ENCODE measurements at regions not wholly inside any gene's neighbourhood (a gene's known extent, or its start where the extent isn't known, plus 50 kb on each side); places are given as distances from the start of the nearest gene placed in this dataset.

DNA sequence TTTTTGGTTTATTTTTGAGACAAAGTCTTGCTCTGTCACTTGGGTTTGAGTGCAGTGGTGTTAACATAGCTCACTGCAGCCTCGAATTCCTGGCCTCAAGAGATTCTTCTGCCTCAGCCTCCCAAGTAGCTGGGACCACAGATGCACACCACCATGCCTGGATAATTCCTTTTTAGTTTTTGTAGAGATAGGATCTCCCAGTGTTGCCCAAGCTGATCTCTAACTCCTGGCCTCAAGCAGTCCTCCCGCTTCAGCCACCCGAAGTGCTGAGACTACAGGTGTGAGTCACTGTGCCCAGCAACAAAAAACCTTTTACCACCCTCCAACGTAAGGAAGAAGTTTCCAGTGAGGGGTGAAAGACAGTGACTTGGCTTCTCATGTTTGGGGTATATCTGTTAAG, 81.1 kb upstream of the TSHZ3 start:
- Histone ChIP-seq H3K4me1 (ENCODE audit: control insufficient read depth in 1 of 2, insufficient read depth in 2 of 2, low read depth in 1 of 2, low read length in 1 of 2) (peaks cover 0 to 2% of the 10 kb centered on the region in 2 experiments; a peak in 1 of 4 replicates), H3K27me3 (ENCODE audit: insufficient read depth) (no peaks in the 10 kb centered on the region), H4K20me1 (ENCODE audit: insufficient read depth) (no peaks in the 10 kb centered on the region), H3K36me3 (replicated peaks in 1 of 2; ENCODE audit: control insufficient read depth in 1 of 2, insufficient read depth in 2 of 2, low read length in 1 of 2) (no peaks in the 10 kb centered on the region), H3K4me2 (no peak overlapping the region), H3K9ac (no peak overlapping the region), H3K9me2 (no peaks in the 10 kb centered on the region), H3K27ac (ENCODE audit: low read depth in 2 of 2, low read length in 1 of 2) (no peak overlapping the region), H2AFZ (ENCODE audit: low read depth) (no peak overlapping the region), H3K79me2 (ENCODE audit: insufficient read depth) (no peaks in the 10 kb centered on the region), H3K9me3 (no peaks in the 10 kb centered on the region), H3F3A (replicated peaks; ENCODE audit: insufficient read depth) (no peaks in the 10 kb centered on the region), H3K4me3 (ENCODE audit: low read depth in 2 of 2, low read length in 1 of 2) (no peak overlapping the region)
- WGBS (ENCODE audit: low lambda C conversion rate), result 11% methylated on average over 4 of the region's 4 CpGs
- no peak for DNase-seq
- TF ChIP-seq RCOR1 (IDR thresholded peaks at IDR 0.05; ENCODE audit: low read length) (no peak), FOXJ3 (CRISPR knock-in tag; IDR thresholded peaks at IDR 0.05) (no peak), EZH2phosphoT487 (IDR thresholded peaks at IDR 0.05; ENCODE audit: borderline replicate concordance, low read depth) (no peak), JUND (IDR thresholded peaks at IDR 0.05) (no peak), RFX5 (IDR thresholded peaks at IDR 0.05; ENCODE audit: low read length) (no peak), RAD21 (IDR thresholded peaks at IDR 0.05; ENCODE audit: low read length) (no peak), FOXM1 (IDR thresholded peaks at IDR 0.05; ENCODE audit: low read depth) (no peak), NFIC (IDR thresholded peaks at IDR 0.05; ENCODE audit: borderline replicate concordance) (no peak), YY1 (IDR thresholded peaks at IDR 0.05; ENCODE audit: low read depth) (no peak), POLR2AphosphoS5 (IDR thresholded peaks at IDR 0.05; ENCODE audit: low read depth, low read length) (no peak), GATA2 (CRISPR knock-in tag; IDR thresholded peaks at IDR 0.05) (no peak), RXRA (IDR thresholded peaks at IDR 0.05; ENCODE audit: borderline replicate concordance, low read depth) (no peak)
- TF ChIP-seq, protein P1, sequence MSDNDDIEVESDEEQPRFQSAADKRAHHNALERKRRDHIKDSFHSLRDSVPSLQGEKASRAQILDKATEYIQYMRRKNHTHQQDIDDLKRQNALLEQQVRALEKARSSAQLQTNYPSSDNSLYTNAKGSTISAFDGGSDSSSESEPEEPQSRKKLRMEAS (IDR thresholded peaks at IDR 0.05; ENCODE audit: low read depth), result no peak
- TF ChIP-seq, protein P2, sequence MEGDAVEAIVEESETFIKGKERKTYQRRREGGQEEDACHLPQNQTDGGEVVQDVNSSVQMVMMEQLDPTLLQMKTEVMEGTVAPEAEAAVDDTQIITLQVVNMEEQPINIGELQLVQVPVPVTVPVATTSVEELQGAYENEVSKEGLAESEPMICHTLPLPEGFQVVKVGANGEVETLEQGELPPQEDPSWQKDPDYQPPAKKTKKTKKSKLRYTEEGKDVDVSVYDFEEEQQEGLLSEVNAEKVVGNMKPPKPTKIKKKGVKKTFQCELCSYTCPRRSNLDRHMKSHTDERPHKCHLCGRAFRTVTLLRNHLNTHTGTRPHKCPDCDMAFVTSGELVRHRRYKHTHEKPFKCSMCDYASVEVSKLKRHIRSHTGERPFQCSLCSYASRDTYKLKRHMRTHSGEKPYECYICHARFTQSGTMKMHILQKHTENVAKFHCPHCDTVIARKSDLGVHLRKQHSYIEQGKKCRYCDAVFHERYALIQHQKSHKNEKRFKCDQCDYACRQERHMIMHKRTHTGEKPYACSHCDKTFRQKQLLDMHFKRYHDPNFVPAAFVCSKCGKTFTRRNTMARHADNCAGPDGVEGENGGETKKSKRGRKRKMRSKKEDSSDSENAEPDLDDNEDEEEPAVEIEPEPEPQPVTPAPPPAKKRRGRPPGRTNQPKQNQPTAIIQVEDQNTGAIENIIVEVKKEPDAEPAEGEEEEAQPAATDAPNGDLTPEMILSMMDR (IDR thresholded peaks at IDR 0.05), result no peak
- TF ChIP-seq, protein P3, sequence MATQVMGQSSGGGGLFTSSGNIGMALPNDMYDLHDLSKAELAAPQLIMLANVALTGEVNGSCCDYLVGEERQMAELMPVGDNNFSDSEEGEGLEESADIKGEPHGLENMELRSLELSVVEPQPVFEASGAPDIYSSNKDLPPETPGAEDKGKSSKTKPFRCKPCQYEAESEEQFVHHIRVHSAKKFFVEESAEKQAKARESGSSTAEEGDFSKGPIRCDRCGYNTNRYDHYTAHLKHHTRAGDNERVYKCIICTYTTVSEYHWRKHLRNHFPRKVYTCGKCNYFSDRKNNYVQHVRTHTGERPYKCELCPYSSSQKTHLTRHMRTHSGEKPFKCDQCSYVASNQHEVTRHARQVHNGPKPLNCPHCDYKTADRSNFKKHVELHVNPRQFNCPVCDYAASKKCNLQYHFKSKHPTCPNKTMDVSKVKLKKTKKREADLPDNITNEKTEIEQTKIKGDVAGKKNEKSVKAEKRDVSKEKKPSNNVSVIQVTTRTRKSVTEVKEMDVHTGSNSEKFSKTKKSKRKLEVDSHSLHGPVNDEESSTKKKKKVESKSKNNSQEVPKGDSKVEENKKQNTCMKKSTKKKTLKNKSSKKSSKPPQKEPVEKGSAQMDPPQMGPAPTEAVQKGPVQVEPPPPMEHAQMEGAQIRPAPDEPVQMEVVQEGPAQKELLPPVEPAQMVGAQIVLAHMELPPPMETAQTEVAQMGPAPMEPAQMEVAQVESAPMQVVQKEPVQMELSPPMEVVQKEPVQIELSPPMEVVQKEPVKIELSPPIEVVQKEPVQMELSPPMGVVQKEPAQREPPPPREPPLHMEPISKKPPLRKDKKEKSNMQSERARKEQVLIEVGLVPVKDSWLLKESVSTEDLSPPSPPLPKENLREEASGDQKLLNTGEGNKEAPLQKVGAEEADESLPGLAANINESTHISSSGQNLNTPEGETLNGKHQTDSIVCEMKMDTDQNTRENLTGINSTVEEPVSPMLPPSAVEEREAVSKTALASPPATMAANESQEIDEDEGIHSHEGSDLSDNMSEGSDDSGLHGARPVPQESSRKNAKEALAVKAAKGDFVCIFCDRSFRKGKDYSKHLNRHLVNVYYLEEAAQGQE (IDR thresholded peaks at IDR 0.05; ENCODE audit: low read depth, low read length), result no peak
- TF ChIP-seq, protein P4, sequence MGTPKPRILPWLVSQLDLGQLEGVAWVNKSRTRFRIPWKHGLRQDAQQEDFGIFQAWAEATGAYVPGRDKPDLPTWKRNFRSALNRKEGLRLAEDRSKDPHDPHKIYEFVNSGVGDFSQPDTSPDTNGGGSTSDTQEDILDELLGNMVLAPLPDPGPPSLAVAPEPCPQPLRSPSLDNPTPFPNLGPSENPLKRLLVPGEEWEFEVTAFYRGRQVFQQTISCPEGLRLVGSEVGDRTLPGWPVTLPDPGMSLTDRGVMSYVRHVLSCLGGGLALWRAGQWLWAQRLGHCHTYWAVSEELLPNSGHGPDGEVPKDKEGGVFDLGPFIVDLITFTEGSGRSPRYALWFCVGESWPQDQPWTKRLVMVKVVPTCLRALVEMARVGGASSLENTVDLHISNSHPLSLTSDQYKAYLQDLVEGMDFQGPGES (IDR thresholded peaks at IDR 0.05; ENCODE audit: low read depth, low read length), result no peak
- TF ChIP-seq, protein P5, sequence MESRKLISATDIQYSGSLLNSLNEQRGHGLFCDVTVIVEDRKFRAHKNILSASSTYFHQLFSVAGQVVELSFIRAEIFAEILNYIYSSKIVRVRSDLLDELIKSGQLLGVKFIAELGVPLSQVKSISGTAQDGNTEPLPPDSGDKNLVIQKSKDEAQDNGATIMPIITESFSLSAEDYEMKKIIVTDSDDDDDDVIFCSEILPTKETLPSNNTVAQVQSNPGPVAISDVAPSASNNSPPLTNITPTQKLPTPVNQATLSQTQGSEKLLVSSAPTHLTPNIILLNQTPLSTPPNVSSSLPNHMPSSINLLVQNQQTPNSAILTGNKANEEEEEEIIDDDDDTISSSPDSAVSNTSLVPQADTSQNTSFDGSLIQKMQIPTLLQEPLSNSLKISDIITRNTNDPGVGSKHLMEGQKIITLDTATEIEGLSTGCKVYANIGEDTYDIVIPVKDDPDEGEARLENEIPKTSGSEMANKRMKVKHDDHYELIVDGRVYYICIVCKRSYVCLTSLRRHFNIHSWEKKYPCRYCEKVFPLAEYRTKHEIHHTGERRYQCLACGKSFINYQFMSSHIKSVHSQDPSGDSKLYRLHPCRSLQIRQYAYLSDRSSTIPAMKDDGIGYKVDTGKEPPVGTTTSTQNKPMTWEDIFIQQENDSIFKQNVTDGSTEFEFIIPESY (IDR thresholded peaks at IDR 0.05; ENCODE audit: borderline replicate concordance, low read depth), result no peak
- ChIA-PET POLR2A (no interaction called here), CTCF (no interaction called here)

Data from SK-N-SH (cell line).